ENCODE measurements at regions not wholly inside any gene's neighbourhood (a gene's known extent, or its start where the extent isn't known, plus 50 kb on each side); places are given as distances from the start of the nearest gene placed in this dataset.

- no peaks in the 10 kb centered on the region for H3K36me3 Mint-ChIP-seq (ENCODE audit: low read depth)
- no peaks in the 10 kb centered on the region for H3K4me1 Mint-ChIP-seq (ENCODE audit: low read depth)
- H3K27me3 Mint-ChIP-seq = peaks cover 16% of the 10 kb centered on the region
- H3K9me3 Mint-ChIP-seq = no peaks in the 10 kb centered on the region
- no peak overlapping the region for H3K4me3 Mint-ChIP-seq
- no peak overlapping the region for H3K27ac Mint-ChIP-seq
Observed at GRCh38 chr1:208298593-208299269, 54.5 kb upstream of the PLXNA2 start.

- Mint-ChIP-seq H3K27ac (no peak overlapping the region), H3K27me3 (peaks cover 8% of the 10 kb centered on the region), H3K9me3 (no peaks in the 10 kb centered on the region), H3K4me1 (ENCODE audit: low read depth) (no peaks in the 10 kb centered on the region), H3K36me3 (ENCODE audit: low read depth) (no peaks in the 10 kb centered on the region), H3K4me3 (no peak overlapping the region)
Observed at GRCh38 chr1:208300084-208300770, 56.0 kb upstream of the PLXNA2 start.

GRCh38 chr1:208302699-208303238, 58.6 kb upstream of the PLXNA2 start:
- Mint-ChIP-seq H3K27me3 (peaks cover 4% of the 10 kb centered on the region), H3K36me3 (ENCODE audit: low read depth) (no peaks in the 10 kb centered on the region), H3K4me1 (ENCODE audit: low read depth) (no peaks in the 10 kb centered on the region), H3K4me3 (no peak overlapping the region), H3K9me3 (no peaks in the 10 kb centered on the region), H3K27ac (no peak overlapping the region)

- Mint-ChIP-seq H3K4me3 (no peak overlapping the region), H3K9me3 (no peaks in the 10 kb centered on the region), H3K4me1 (ENCODE audit: low read depth) (no peaks in the 10 kb centered on the region), H3K27ac (no peak overlapping the region), H3K27me3 (peaks cover 4% of the 10 kb centered on the region), H3K36me3 (ENCODE audit: low read depth) (no peaks in the 10 kb centered on the region)
Observed at GRCh38 chr1:208303743-208304712, 59.8 kb upstream of the PLXNA2 start.

- Mint-ChIP-seq H3K4me3 (no peak overlapping the region), H3K9me3 (no peaks in the 10 kb centered on the region), H3K36me3 (ENCODE audit: low read depth) (no peaks in the 10 kb centered on the region), H3K27ac (no peak overlapping the region), H3K27me3 (peaks cover 5% of the 10 kb centered on the region), H3K4me1 (ENCODE audit: low read depth) (no peaks in the 10 kb centered on the region)
Observed at GRCh38 chr1:208308221-208308620, 64.0 kb upstream of the PLXNA2 start.

- Mint-ChIP-seq H3K27me3 (peaks cover 8% of the 10 kb centered on the region), H3K4me1 (ENCODE audit: low read depth) (no peaks in the 10 kb centered on the region), H3K27ac (no peak overlapping the region), H3K36me3 (ENCODE audit: low read depth) (no peaks in the 10 kb centered on the region), H3K4me3 (no peak overlapping the region), H3K9me3 (no peaks in the 10 kb centered on the region)
Observed at GRCh38 chr1:208309771-208310170, 65.6 kb upstream of the PLXNA2 start.

- Mint-ChIP-seq H3K4me1 (ENCODE audit: low read depth) (no peaks in the 10 kb centered on the region), H3K4me3 (no peak overlapping the region), H3K9me3 (no peaks in the 10 kb centered on the region), H3K36me3 (ENCODE audit: low read depth) (no peaks in the 10 kb centered on the region), H3K27ac (no peak overlapping the region), H3K27me3 (peaks cover 8% of the 10 kb centered on the region)
Observed at GRCh38 chr1:208312706-208313105, 68.5 kb upstream of the PLXNA2 start.

GRCh38 chr1:208314431-208314830, 70.2 kb upstream of the PLXNA2 start:
- H3K4me3 Mint-ChIP-seq = no peak overlapping the region
- H3K36me3 Mint-ChIP-seq (ENCODE audit: low read depth) = no peaks in the 10 kb centered on the region
- no peaks in the 10 kb centered on the region for H3K4me1 Mint-ChIP-seq (ENCODE audit: low read depth)
- H3K27me3 Mint-ChIP-seq = peaks cover 18% of the 10 kb centered on the region
- H3K9me3 Mint-ChIP-seq = no peaks in the 10 kb centered on the region
- no peak overlapping the region for H3K27ac Mint-ChIP-seq

GRCh38 chr1:208318150-208318734, 74.1 kb upstream of the PLXNA2 start:
- Mint-ChIP-seq H3K27ac (no peak overlapping the region), H3K4me3 (no peak overlapping the region), H3K4me1 (ENCODE audit: low read depth) (no peaks in the 10 kb centered on the region), H3K9me3 (no peaks in the 10 kb centered on the region), H3K27me3 (peaks cover 21% of the 10 kb centered on the region), H3K36me3 (ENCODE audit: low read depth) (no peaks in the 10 kb centered on the region)

GRCh38 chr1:208324005-208324404, 79.8 kb upstream of the PLXNA2 start:
- no peaks in the 10 kb centered on the region for H3K4me1 Mint-ChIP-seq (ENCODE audit: low read depth)
- peaks cover 21% of the 10 kb centered on the region for H3K27me3 Mint-ChIP-seq
- no peak overlapping the region for H3K27ac Mint-ChIP-seq
- H3K9me3 Mint-ChIP-seq = no peaks in the 10 kb centered on the region
- no peaks in the 10 kb centered on the region for H3K36me3 Mint-ChIP-seq (ENCODE audit: low read depth)
- H3K4me3 Mint-ChIP-seq = no peak overlapping the region

GRCh38 chr1:208326033-208326432, 81.8 kb upstream of the PLXNA2 start:
- Mint-ChIP-seq H3K9me3 (no peaks in the 10 kb centered on the region), H3K4me1 (ENCODE audit: low read depth) (no peaks in the 10 kb centered on the region), H3K27ac (no peak overlapping the region), H3K27me3 (peaks cover 23% of the 10 kb centered on the region), H3K36me3 (ENCODE audit: low read depth) (no peaks in the 10 kb centered on the region), H3K4me3 (no peak overlapping the region)

GRCh38 chr1:208329300-208329699, 85.1 kb upstream of the PLXNA2 start:
- no peaks in the 10 kb centered on the region for H3K9me3 Mint-ChIP-seq
- no peak overlapping the region for H3K27ac Mint-ChIP-seq
- peaks cover 49% of the 10 kb centered on the region for H3K27me3 Mint-ChIP-seq
- H3K36me3 Mint-ChIP-seq (ENCODE audit: low read depth) = no peaks in the 10 kb centered on the region
- no peaks in the 10 kb centered on the region for H3K4me1 Mint-ChIP-seq (ENCODE audit: low read depth)
- H3K4me3 Mint-ChIP-seq = no peak overlapping the region

GRCh38 chr1:208332036-208332773, 88.0 kb upstream of the PLXNA2 start:
- no peak overlapping the region for H3K27ac Mint-ChIP-seq

GRCh38 chr1:208332774-208333126, 88.6 kb upstream of the PLXNA2 start:
- H3K36me3 Mint-ChIP-seq (ENCODE audit: low read depth) = no peaks in the 10 kb centered on the region
- no peak overlapping the region for H3K27ac Mint-ChIP-seq
- H3K4me1 Mint-ChIP-seq (ENCODE audit: low read depth) = no peaks in the 10 kb centered on the region
- no peak overlapping the region for H3K4me3 Mint-ChIP-seq
- no peaks in the 10 kb centered on the region for H3K9me3 Mint-ChIP-seq
- H3K27me3 Mint-ChIP-seq = peaks cover 62% of the 10 kb centered on the region

More at GRCh38 chr1:208332036-208332773, 88.0 kb upstream of the PLXNA2 start:
- H3K4me3 Mint-ChIP-seq = no peak overlapping the region
- H3K4me1 Mint-ChIP-seq (ENCODE audit: low read depth) = no peaks in the 10 kb centered on the region
- no peaks in the 10 kb centered on the region for H3K36me3 Mint-ChIP-seq (ENCODE audit: low read depth)
- H3K9me3 Mint-ChIP-seq = no peaks in the 10 kb centered on the region
- peaks cover 64% of the 10 kb centered on the region for H3K27me3 Mint-ChIP-seq

All from stimulated activated naive CD8-positive, alpha-beta T cell treated with anti-CD3 and anti-CD28 coated beads, Interleukin-15, Interleukin-2, amounts not matched to agents 100 ng/mL and 50 ng/mL, for 24 hours (primary cell).